ENCODE measurements at regions not wholly inside any gene's neighbourhood (a gene's known extent, or its start where the extent isn't known, plus 50 kb on each side); places are given as distances from the start of the nearest gene placed in this dataset.

- TF ChIP-seq ARID2 (CRISPR knock-in tag; IDR thresholded peaks at IDR 0.05; ENCODE audit: borderline replicate concordance) (no peak), PREB (CRISPR knock-in tag; IDR thresholded peaks at IDR 0.05) (no peak), TOPORS (CRISPR knock-in tag; IDR thresholded peaks at IDR 0.05) (no peak), DPF2 (CRISPR knock-in tag; IDR thresholded peaks at IDR 0.05; ENCODE audit: borderline replicate concordance, low read depth) (no peak), MLX (CRISPR knock-in tag; IDR thresholded peaks at IDR 0.05) (no peak)
Measured at GRCh38 chr11:69563306-69563705, 77.7 kb upstream of the CCND1 start (continued).

DNA sequence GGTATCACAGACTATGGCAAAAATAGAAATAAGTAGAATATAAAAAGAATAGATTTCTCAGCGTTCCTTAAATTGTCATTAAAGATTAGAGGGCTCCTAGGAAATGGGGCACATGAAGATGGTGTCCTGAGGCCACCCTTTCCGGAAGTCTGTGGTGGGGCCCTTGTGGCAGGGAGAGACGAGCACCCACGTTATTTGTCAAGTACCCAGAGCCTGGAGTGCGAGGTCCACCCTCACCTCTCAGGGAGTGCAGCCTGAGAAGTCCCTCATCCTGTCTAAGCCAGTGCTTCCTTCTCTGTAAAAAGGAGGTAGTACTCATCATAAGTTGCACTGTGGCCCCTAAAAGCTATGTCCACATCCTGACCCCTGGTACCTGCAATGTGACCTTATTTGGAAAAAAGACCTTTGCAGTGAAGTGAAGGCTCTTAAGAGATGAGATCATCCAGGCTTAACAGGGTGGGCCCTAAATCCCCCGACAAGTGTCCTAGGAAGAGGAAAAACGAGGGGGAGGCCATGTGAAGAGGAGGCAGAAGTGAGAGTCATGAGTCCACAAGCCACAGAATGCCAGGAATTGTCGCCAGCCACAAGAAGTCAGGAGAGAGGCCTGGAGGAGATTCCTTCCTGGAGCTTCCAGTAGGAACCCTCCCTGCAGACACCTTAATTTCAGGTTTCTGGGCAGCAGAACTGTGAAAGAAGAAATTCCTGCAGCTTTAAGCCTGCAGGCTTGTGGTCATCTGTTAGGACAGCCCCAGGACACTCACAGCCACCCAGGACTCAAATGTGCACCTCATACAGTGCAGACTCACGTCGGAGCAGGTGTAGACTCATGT lies 76.8 kb upstream of the CCND1 start:
- in situ Hi-C loops (cut with HindIII; ENCODE audit: extremely low pct_ligation_motif_present, low pct_unique_long_range_greater_than_20kb) (no loop called here), intact Hi-C loops (cut with micrococcal nuclease; ENCODE audit: unreplicated experiment) (no loop called here)
- no TSS peak for BruUV-seq (replicated peaks)
- no peak for FAIRE-seq
- TF ChIP-seq SRF (IDR thresholded peaks at IDR 0.05; ENCODE audit: low read depth, low read length) (peak; percentile 91), ARNT (IDR thresholded peaks at IDR 0.05) (no peak), ZNF841 (CRISPR knock-in tag; IDR thresholded peaks at IDR 0.05; ENCODE audit: borderline replicate concordance) (no peak), BORCS8-MEF2B (CRISPR knock-in tag; IDR thresholded peaks at IDR 0.05) (no peak)
- TF ChIP-seq, protein P1, sequence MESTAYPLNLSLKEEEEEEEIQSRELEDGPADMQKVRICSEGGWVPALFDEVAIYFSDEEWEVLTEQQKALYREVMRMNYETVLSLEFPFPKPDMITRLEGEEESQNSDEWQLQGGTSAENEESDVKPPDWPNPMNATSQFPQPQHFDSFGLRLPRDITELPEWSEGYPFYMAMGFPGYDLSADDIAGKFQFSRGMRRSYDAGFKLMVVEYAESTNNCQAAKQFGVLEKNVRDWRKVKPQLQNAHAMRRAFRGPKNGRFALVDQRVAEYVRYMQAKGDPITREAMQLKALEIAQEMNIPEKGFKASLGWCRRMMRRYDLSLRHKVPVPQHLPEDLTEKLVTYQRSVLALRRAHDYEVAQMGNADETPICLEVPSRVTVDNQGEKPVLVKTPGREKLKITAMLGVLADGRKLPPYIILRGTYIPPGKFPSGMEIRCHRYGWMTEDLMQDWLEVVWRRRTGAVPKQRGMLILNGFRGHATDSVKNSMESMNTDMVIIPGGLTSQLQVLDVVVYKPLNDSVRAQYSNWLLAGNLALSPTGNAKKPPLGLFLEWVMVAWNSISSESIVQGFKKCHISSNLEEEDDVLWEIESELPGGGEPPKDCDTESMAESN (CRISPR knock-in tag; conservative IDR thresholded peaks at IDR 0.05): no peak
- TF ChIP-seq, protein P2, sequence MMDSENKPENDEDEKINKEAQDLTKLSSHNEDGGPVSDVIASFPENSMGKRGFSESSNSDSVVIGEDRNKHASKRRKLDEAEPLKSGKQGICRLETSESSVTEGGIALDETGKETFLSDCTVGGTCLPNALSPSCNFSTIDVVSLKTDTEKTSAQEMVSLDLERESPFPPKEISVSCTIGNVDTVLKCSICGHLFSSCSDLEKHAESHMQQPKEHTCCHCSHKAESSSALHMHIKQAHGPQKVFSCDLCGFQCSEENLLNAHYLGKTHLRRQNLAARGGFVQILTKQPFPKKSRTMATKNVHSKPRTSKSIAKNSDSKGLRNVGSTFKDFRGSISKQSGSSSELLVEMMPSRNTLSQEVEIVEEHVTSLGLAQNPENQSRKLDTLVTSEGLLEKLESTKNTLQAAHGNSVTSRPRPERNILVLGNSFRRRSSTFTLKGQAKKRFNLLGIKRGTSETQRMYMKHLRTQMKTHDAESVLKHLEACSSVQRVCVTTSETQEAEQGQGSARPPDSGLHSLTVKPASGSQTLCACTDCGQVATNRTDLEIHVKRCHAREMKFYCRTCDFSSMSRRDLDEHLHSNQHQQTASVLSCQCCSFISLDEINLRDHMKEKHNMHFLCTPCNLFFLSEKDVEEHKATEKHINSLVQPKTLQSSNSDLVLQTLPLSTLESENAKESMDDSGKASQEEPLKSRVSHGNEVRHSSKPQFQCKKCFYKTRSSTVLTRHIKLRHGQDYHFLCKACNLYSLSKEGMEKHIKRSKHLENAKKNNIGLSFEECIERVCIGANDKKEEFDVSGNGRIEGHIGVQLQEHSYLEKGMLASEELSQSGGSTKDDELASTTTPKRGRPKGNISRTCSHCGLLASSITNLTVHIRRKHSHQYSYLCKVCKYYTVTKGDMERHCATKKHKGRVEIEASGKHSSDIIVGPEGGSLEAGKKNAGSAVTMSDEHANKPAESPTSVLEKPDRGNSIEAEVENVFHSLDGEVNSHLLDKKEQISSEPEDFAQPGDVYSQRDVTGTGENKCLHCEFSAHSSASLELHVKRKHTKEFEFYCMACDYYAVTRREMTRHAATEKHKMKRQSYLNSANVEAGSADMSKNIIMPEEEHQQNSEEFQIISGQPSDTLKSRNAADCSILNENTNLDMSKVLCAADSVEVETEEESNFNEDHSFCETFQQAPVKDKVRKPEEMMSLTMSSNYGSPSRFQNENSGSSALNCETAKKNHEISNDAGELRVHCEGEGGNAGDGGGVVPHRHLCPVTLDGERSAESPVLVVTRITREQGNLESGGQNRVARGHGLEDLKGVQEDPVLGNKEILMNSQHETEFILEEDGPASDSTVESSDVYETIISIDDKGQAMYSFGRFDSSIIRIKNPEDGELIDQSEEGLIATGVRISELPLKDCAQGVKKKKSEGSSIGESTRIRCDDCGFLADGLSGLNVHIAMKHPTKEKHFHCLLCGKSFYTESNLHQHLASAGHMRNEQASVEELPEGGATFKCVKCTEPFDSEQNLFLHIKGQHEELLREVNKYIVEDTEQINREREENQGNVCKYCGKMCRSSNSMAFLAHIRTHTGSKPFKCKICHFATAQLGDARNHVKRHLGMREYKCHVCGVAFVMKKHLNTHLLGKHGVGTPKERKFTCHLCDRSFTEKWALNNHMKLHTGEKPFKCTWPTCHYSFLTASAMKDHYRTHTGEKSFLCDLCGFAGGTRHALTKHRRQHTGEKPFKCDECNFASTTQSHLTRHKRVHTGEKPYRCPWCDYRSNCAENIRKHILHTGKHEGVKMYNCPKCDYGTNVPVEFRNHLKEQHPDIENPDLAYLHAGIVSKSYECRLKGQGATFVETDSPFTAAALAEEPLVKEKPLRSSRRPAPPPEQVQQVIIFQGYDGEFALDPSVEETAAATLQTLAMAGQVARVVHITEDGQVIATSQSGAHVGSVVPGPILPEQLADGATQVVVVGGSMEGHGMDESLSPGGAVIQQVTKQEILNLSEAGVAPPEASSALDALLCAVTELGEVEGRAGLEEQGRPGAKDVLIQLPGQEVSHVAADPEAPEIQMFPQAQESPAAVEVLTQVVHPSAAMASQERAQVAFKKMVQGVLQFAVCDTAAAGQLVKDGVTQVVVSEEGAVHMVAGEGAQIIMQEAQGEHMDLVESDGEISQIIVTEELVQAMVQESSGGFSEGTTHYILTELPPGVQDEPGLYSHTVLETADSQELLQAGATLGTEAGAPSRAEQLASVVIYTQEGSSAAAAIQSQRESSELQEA (CRISPR knock-in tag; IDR thresholded peaks at IDR 0.05; ENCODE audit: not compliant biosample characterization): no peak
- peaks cover 33% of the 10 kb centered on the region for H3K4me1 ChIP-seq (ENCODE audit: insufficient read depth, low read length)
- DNase-seq (ENCODE audit: low spot score): peak; percentile 22
- peaks cover 1 to 5% of the 10 kb centered on the region in 2 experiments; a peak in 3 of 5 replicates for H3K27me3 ChIP-seq (ENCODE audit: control insufficient read depth in 1 of 2, insufficient read depth in 2 of 2, low read length in 2 of 2)
- no peak overlapping the region for H3K4me2 ChIP-seq (ENCODE audit: low read depth, low read length)
- no peak overlapping the region for H3K4me3 ChIP-seq (replicated peaks in 1 of 3; ENCODE audit: insufficient read depth in 1 of 3, low read depth in 2 of 3, low read length in 3 of 3)
- H3K79me2 ChIP-seq (ENCODE audit: insufficient read depth, low read length): no peaks in the 10 kb centered on the region
- no peak overlapping the region for H3K27ac ChIP-seq (ENCODE audit: extremely low read length, insufficient read depth, low read length)
- no peak overlapping the region for H3K9ac ChIP-seq (ENCODE audit: insufficient read depth, low read depth, low read length)
- no peaks in the 10 kb centered on the region for H3K36me3 ChIP-seq (replicated peaks in 1 of 2; ENCODE audit: control insufficient read depth in 1 of 2, insufficient read depth in 2 of 2, low read length in 2 of 2)
- POLR2A ChIA-PET: no interaction called here
- H4K20me1 ChIP-seq (ENCODE audit: insufficient read depth, low read length): no peaks in the 10 kb centered on the region
- no peak overlapping the region for H2AFZ ChIP-seq (ENCODE audit: low read length)
- 17% methylated on average over 9 of the region's 10 CpGs for WGBS (ENCODE audit: low lambda C conversion rate)
- CTCF ChIA-PET (ENCODE audit: low intra/inter-chr PET ratio, low total read pairs): no interaction called here
- ATAC-seq: no peak
- no peaks in the 10 kb centered on the region for H3K9me3 ChIP-seq (ENCODE audit: low read length)
